Spleen (tissue), 7 donors: ENCODE measurements at regions not wholly inside any gene's neighbourhood (a gene's known extent, or its start where the extent isn't known, plus 50 kb on each side); places are given as distances from the start of the nearest gene placed in this dataset.

Experiments
- POLR2A ChIP-seq, 3 donors: fragments of 450-650 bp; IDR thresholded peaks; one replicate each; pipeline ENCODE4 v1.5.1; 2017; ENCODE audit warnings: antibody characterized with exemption in 3 of 3, mild to moderate bottlenecking in 1 of 3
- TF ChIP-seq, protein P1 (sequence below), 11 experiments: fragments of 200-600 bp in 7 of 11; fragments of 450-650 bp in 4 of 11; sonication (generic) in 4 of 11; IDR thresholded peaks in 8 of 11; conservative IDR thresholded peaks in 3 of 11; 1 replicate in 7 of 11; 2 replicates in 4 of 11; pipeline versions ENCODE4 v1.4.0 to v1.8.0; 2016 to 2021; ENCODE audit warnings: antibody characterized with exemption in 11 of 11, inconsistent platforms in 4 of 11, mild to moderate bottlenecking in 1 of 11
- donor health status: DM: no; HTN: no; CAD: no; lungs with moderate emphysema.
- donor health status: DM: no; HTN: no; CAD: no.
- donor health status: DM: no; HTN: no; CAD: no.

DNA sequence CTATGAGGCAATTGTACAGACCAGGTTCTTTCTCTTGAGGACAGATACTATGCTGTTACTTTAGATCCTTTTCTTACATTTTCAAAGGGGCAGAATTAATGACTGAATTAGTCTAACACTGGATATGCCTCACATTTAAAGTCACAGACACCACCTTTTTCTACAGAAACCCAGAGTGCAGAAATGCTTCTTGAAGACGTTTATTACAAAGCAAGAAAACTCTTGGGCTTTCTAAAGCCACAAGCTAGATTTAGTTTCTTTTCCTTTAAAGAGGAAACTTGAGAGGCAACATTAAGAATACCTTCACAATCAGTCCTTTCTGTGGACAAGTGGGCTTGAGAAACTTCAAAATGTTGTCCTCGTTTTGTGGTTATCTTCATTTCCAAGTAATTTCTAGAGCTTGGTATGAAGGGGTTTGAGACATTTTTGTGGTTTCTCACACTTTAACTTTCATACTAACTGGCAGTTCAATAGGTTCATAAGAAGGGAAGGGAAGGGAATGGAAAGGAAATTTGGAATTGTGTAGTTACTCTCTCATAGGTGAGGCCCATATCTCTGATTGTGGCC lies 527.4 kb downstream of the RASEF start:
- TF ChIP-seq, protein P1, sequence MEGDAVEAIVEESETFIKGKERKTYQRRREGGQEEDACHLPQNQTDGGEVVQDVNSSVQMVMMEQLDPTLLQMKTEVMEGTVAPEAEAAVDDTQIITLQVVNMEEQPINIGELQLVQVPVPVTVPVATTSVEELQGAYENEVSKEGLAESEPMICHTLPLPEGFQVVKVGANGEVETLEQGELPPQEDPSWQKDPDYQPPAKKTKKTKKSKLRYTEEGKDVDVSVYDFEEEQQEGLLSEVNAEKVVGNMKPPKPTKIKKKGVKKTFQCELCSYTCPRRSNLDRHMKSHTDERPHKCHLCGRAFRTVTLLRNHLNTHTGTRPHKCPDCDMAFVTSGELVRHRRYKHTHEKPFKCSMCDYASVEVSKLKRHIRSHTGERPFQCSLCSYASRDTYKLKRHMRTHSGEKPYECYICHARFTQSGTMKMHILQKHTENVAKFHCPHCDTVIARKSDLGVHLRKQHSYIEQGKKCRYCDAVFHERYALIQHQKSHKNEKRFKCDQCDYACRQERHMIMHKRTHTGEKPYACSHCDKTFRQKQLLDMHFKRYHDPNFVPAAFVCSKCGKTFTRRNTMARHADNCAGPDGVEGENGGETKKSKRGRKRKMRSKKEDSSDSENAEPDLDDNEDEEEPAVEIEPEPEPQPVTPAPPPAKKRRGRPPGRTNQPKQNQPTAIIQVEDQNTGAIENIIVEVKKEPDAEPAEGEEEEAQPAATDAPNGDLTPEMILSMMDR (IDR thresholded peaks at IDR 0.05 in 8 of 11, conservative IDR thresholded peaks at IDR 0.05 in 3 of 11), result no peak
- no peak for TF ChIP-seq POLR2A (IDR thresholded peaks at IDR 0.05)
